HepG2 (cell line): ENCODE measurements at regions not wholly inside any gene's neighbourhood (a gene's known extent, or its start where the extent isn't known, plus 50 kb on each side); places are given as distances from the start of the nearest gene placed in this dataset.

ENCODE experiments used
- ATAC-seq: fragments of 200-7000 bp; cut with Tn5 transposase; 3 replicates; pipeline ENCODE4 v1.9.1; 2020; ENCODE audit warnings: mild to moderate bottlenecking, moderate library complexity
- BruUV-seq: library from RNA; stranded (reverse); fragments of 400-500 nt; replicated peaks from 2 replicates; lab custom pipeline; 2021; lab: Mats Ljungman, UMichigan
- CTCF ChIA-PET: fragments of 300-600 bp; formaldehyde crosslinking; extraction: SDS; loops from one replicate; lab custom pipeline; 2021; ENCODE audit warnings: low total read pairs, inconsistent platforms, low intra/inter-chr PET ratio; lab: Yijun Ruan, JAX
- POLR2A ChIA-PET: fragments of 350-600 bp; sonication (Branson Sonifier 250); formaldehyde crosslinking; loops from one replicate; lab custom pipeline; 2020; ENCODE audit warnings: antibody characterized with exemption, inconsistent platforms; lab: Yijun Ruan, JAX
- DNase-seq: peaks from one replicate; pipeline ENCODE4 v3.0.0-alpha.2; 2015; ENCODE audit warnings: low spot score
- FAIRE-seq: peaks from 3 replicates; lab custom pipeline; 2011; peaks lifted over from hg19 to GRCh38; lab: Jason Lieb, UNC
- H2AFZ ChIP-seq: one replicate; pipeline ENCODE4 v1.6.1; 2011; ENCODE audit warnings: low read length, inconsistent platforms
- H3K27ac ChIP-seq: fragments of 300-600 bp; 3 replicates; pipeline ENCODE4 v1.8.0; 2011; ENCODE audit warnings: mixed run types, mild to moderate bottlenecking, mixed read lengths, low read length, inconsistent platforms; ENCODE audit not compliant: insufficient read depth; ENCODE audit errors: extremely low read length
- H3K27me3 ChIP-seq, 2 experiments: fragments of 200-600 bp in 1 of 2; 2 replicates in 1 of 2; 3 replicates in 1 of 2; pipeline versions ENCODE4 v1.6.0 to v1.8.0; 2011; ENCODE audit warnings: low read length in 2 of 2, mild to moderate bottlenecking in 2 of 2, moderate library complexity in 2 of 2, inconsistent platforms in 1 of 2; ENCODE audit not compliant: insufficient read depth in 2 of 2, control insufficient read depth in 1 of 2
- H3K36me3 ChIP-seq, 2 experiments: fragments of 200-600 bp in 1 of 2; replicated peaks in 1 of 2; 2 replicates in 1 of 2; 3 replicates in 1 of 2; pipeline versions ENCODE4 v1.5.1 to v1.8.0; 2011; ENCODE audit warnings: low read length in 2 of 2, inconsistent platforms in 1 of 2; ENCODE audit not compliant: insufficient read depth in 2 of 2, control insufficient read depth in 1 of 2
- H3K4me1 ChIP-seq: 2 replicates; pipeline ENCODE4 v1.5.1; 2012; ENCODE audit warnings: low read length, inconsistent platforms; ENCODE audit not compliant: insufficient read depth
- H3K4me2 ChIP-seq: 2 replicates; pipeline ENCODE4 v1.6.0; 2011; ENCODE audit warnings: low read depth, low read length, inconsistent platforms
- H3K4me3 ChIP-seq, 3 experiments: fragments of 200-600 bp in 1 of 3; sonication (generic), shearing (Covaris generic) in 1 of 3; replicated peaks in 1 of 3; 2 replicates each; pipeline ENCODE4 v1.5.1; 2011 to 2016; ENCODE audit warnings: low read length in 3 of 3, inconsistent platforms in 2 of 3, low read depth in 2 of 3, mild to moderate bottlenecking in 2 of 3, control low read depth in 1 of 3, mixed read lengths in 1 of 3; ENCODE audit not compliant: insufficient read depth in 1 of 3
- H3K79me2 ChIP-seq: one replicate; pipeline ENCODE4 v1.6.1; 2011; ENCODE audit warnings: low read length, inconsistent platforms; ENCODE audit not compliant: insufficient read depth
- H3K9ac ChIP-seq: 2 replicates; pipeline ENCODE4 v1.6.0; 2011; ENCODE audit warnings: mild to moderate bottlenecking, low read depth, low read length, inconsistent platforms; ENCODE audit not compliant: insufficient read depth
- H3K9me3 ChIP-seq: 2 replicates; pipeline ENCODE4 v1.5.1; 2012; ENCODE audit warnings: mild to moderate bottlenecking, low read length
- H4K20me1 ChIP-seq: 2 replicates; pipeline ENCODE4 v1.6.0; 2011; ENCODE audit warnings: inconsistent platforms, mild to moderate bottlenecking, low read length, moderate library complexity; ENCODE audit not compliant: insufficient read depth
- CBX1 ChIP-seq: IDR thresholded peaks from one replicate; pipeline ENCODE4 v1.6.1; 2016; ENCODE audit warnings: antibody characterized with exemption, low read depth
- CHD4 ChIP-seq: fragments of 200-600 bp; sonication (generic); IDR thresholded peaks from 2 replicates; pipeline ENCODE4 v1.7.0; 2017; ENCODE audit warnings: mild to moderate bottlenecking, low read length, borderline replicate concordance
- E2F1 ChIP-seq: sonication (generic); formaldehyde crosslinking; IDR thresholded peaks from 2 replicates; pipeline ENCODE4 v1.5.0; 2020; ENCODE audit warnings: missing genetic modification reagents
- GATAD2A ChIP-seq: IDR thresholded peaks from 2 replicates; pipeline ENCODE4 v1.6.1; 2016
- GPBP1L1 ChIP-seq: sonication (generic); formaldehyde crosslinking; IDR thresholded peaks from 2 replicates; pipeline ENCODE4 v1.5.0; 2020; ENCODE audit warnings: mild to moderate bottlenecking, missing genetic modification reagents
- MBD4 ChIP-seq: IDR thresholded peaks from 2 replicates; pipeline ENCODE4 v1.6.1; 2012; ENCODE audit warnings: low read length, inconsistent platforms, borderline replicate concordance
- PHF8 ChIP-seq: sonication (generic); formaldehyde crosslinking; IDR thresholded peaks from 2 replicates; pipeline ENCODE4 v1.5.0; 2020; ENCODE audit warnings: missing genetic modification reagents
- RERE ChIP-seq: IDR thresholded peaks from 2 replicates; pipeline ENCODE4 v1.6.1; 2016; ENCODE audit warnings: low read depth, missing genetic modification reagents, missing compliant biosample characterization
- RFX5 ChIP-seq: IDR thresholded peaks from 2 replicates; pipeline ENCODE4 v1.6.1; 2011; ENCODE audit warnings: low read depth, low read length, improper control_type of control experiment
- SAFB2 ChIP-seq: sonication (generic); formaldehyde crosslinking; IDR thresholded peaks from 2 replicates; pipeline ENCODE4 v1.5.1; 2020; ENCODE audit warnings: missing genetic modification reagents, low read depth, mild to moderate bottlenecking, borderline replicate concordance
- SOX13 ChIP-seq, 3 experiments: fragments of 450-650 bp in 1 of 3; sonication (generic) in 1 of 3; formaldehyde crosslinking in 1 of 3; IDR thresholded peaks in 2 of 3; conservative IDR thresholded peaks in 1 of 3; 2 replicates each; pipeline versions ENCODE4 v1.5.0 to v1.6.1; 2016 to 2020; ENCODE audit warnings: antibody characterized with exemption in 1 of 3, mild to moderate bottlenecking in 1 of 3, missing compliant biosample characterization in 1 of 3, missing genetic modification reagents in 1 of 3, moderate library complexity in 1 of 3
- SOX6 ChIP-seq, 2 experiments: fragments of 450-650 bp in 1 of 2; sonication (generic) in 1 of 2; formaldehyde crosslinking in 1 of 2; IDR thresholded peaks; 2 replicates each; pipeline versions ENCODE4 v1.4.0 to v1.6.1; 2017 to 2020; ENCODE audit warnings: antibody characterized with exemption in 1 of 2, mild to moderate bottlenecking in 1 of 2, missing genetic modification reagents in 1 of 2
- USF2 ChIP-seq, 2 experiments: sonication (generic) in 1 of 2; formaldehyde crosslinking in 1 of 2; IDR thresholded peaks; 2 replicates each; pipeline versions ENCODE4 v1.5.1 to v1.6.1; 2011 to 2020; ENCODE audit warnings: borderline replicate concordance in 1 of 2, low read depth in 1 of 2, low read length in 1 of 2, mild to moderate bottlenecking in 1 of 2, missing genetic modification reagents in 1 of 2, moderate library complexity in 1 of 2
- WGBS: methylation state at CpG from one replicate; pipeline ENCODE4 v1.1.6; 2017; ENCODE audit warnings: low lambda C conversion rate; 5-methylcytosine and 5-hydroxymethylcytosine counted together
- in situ Hi-C: cut with HindIII; loops from 2 replicates; pipeline ENCODE4 v1.10.0; 2017; ENCODE audit warnings: low pct_unique_long_range_greater_than_20kb; ENCODE audit not compliant: extremely low pct_ligation_motif_present
- intact Hi-C: fragments of 100-400 bp; cut with micrococcal nuclease; formaldehyde crosslinking; loops from one replicate; pipeline ENCODE4 v1.10.0; 2022; ENCODE audit not compliant: unreplicated experiment

GRCh38 chr15:62528505-62528904 lies 363.4 kb upstream of the C2CD4B start (continued):
- no peak for TF ChIP-seq RERE (CRISPR knock-in tag)
- no peak for TF ChIP-seq RFX5
- no peak for TF ChIP-seq CBX1
- no peak for TF ChIP-seq GPBP1L1 (CRISPR knock-in tag)
- no peak for TF ChIP-seq MBD4
- TF ChIP-seq CHD4 = no peak
- no peak for TF ChIP-seq SAFB2 (CRISPR knock-in tag)
- no peak for TF ChIP-seq GATAD2A (CRISPR knock-in tag)

- in situ Hi-C loops = no loop called here
- TF ChIP-seq SOX6 (IDR thresholded peaks at IDR 0.05) (no peak), SOX6 (CRISPR knock-in tag; IDR thresholded peaks at IDR 0.05) (no peak), PHF8 (CRISPR knock-in tag) (no peak), E2F1 (no peak), SOX13 (IDR thresholded peaks at IDR 0.05) (no peak), SOX13 (CRISPR knock-in tag; conservative IDR thresholded peaks at IDR 0.05 in 1 of 2, IDR thresholded peaks at IDR 0.05 in 1 of 2) (peak in 1 of 2 experiments; percentile 52; a peak in 2 of 4 replicates), USF2 (IDR thresholded peaks at IDR 0.05; ENCODE audit: low read depth, low read length) (peak; percentile 40; the same call in 1 of the 2 replicates), USF2 (CRISPR knock-in tag; IDR thresholded peaks at IDR 0.05; ENCODE audit: borderline replicate concordance) (peak; percentile 57; the same call in 1 of the 2 replicates)
Observed at GRCh38 chr15:62532367-62532766, 367.3 kb upstream of the C2CD4B start.

More at GRCh38 chr15:62532367-62532766, 367.3 kb upstream of the C2CD4B start:
- intact Hi-C loops = no loop called here
- no peaks in the 10 kb centered on the region for H3K36me3 ChIP-seq
- no peaks in the 10 kb centered on the region for H3K27me3 ChIP-seq
- no peak overlapping the region for H3K4me2 ChIP-seq
- no peaks in the 10 kb centered on the region for H3K9me3 ChIP-seq
- peak; percentile 31; the same call in 2 of the 3 replicates for ATAC-seq
- WGBS = 59% methylated on average over 2 of the region's 2 CpGs
- BruUV-seq = no TSS peak
- peak; percentile 35 for DNase-seq
- no peak overlapping the region for H3K9ac ChIP-seq
- H3K4me1 ChIP-seq = peaks cover 13% of the 10 kb centered on the region
- ChIA-PET CTCF (no interaction called here), POLR2A (no interaction called here)
- no peaks in the 10 kb centered on the region for H3K79me2 ChIP-seq
- H3K4me3 ChIP-seq = no peak overlapping the region
- H4K20me1 ChIP-seq = no peaks in the 10 kb centered on the region
- no peak overlapping the region for H3K27ac ChIP-seq
- peak; percentile 36 for FAIRE-seq
- H2AFZ ChIP-seq = no peak overlapping the region
